ENCODE measurements at regions not wholly inside any gene's neighbourhood (a gene's known extent, or its start where the extent isn't known, plus 50 kb on each side); places are given as distances from the start of the nearest gene placed in this dataset. TPM values are rescaled to one million over a fixed set of nuclear protein-coding genes. Genes with fewer than 3 reads are reported as not detected.

Small RNAs in the stretch of these regions (microRNA-seq; reads per million reads assigned to microRNA genes)
- gene MIR8081 = not detected

Small RNAs in the stretch of these regions (small RNA-seq; reads per million reads assigned to genes)
- gene MIR8081 = not detected
